Loucy (cell line): ENCODE measurements at regions not wholly inside any gene's neighbourhood (a gene's known extent, or its start where the extent isn't known, plus 50 kb on each side); places are given as distances from the start of the nearest gene placed in this dataset.

Experiments
- EZH2phosphoT487 ChIP-seq: fragments of 200-600 bp; IDR thresholded peaks from 2 replicates; pipeline ENCODE4 v1.6.1; 2018; ENCODE audit warnings: antibody characterized with exemption, mild to moderate bottlenecking, moderate library complexity, borderline replicate concordance
- TF ChIP-seq, protein P1 (sequence below): fragments of 200-600 bp; sonication (generic); conservative IDR thresholded peaks from 2 replicates; pipeline ENCODE4 v1.5.1; 2014; ENCODE audit warnings: mild to moderate bottlenecking, antibody characterized with exemption, low read length

DNA sequence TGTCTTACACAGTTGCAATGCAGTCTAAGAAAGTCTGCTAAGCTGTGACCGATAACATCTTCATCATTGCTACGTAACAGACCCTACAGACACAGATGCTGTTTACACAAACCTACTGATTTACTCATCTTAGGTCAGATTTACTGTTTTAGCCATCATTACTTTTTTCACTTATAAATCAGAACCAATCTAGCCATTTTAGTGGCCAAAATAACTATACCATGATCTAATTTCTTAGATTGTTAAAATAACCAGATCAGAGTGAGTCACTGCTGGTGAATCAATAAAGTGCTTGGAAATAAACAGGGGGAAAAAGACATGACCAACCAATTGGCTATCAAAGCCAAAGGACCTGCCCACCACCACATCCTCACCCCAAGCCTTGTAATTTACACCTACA is 57.0 kb upstream of the FOXN3 start:
- TF ChIP-seq, protein P1, sequence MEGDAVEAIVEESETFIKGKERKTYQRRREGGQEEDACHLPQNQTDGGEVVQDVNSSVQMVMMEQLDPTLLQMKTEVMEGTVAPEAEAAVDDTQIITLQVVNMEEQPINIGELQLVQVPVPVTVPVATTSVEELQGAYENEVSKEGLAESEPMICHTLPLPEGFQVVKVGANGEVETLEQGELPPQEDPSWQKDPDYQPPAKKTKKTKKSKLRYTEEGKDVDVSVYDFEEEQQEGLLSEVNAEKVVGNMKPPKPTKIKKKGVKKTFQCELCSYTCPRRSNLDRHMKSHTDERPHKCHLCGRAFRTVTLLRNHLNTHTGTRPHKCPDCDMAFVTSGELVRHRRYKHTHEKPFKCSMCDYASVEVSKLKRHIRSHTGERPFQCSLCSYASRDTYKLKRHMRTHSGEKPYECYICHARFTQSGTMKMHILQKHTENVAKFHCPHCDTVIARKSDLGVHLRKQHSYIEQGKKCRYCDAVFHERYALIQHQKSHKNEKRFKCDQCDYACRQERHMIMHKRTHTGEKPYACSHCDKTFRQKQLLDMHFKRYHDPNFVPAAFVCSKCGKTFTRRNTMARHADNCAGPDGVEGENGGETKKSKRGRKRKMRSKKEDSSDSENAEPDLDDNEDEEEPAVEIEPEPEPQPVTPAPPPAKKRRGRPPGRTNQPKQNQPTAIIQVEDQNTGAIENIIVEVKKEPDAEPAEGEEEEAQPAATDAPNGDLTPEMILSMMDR, result no peak
- TF ChIP-seq EZH2phosphoT487, result no peak
